Caco-2 (cell line): ENCODE measurements at regions not wholly inside any gene's neighbourhood (a gene's known extent, or its start where the extent isn't known, plus 50 kb on each side); places are given as distances from the start of the nearest gene placed in this dataset.

Experiments used
- BruUV-seq: library from RNA; stranded (reverse); fragments of 400-500 nt; replicated peaks from 2 replicates; lab custom pipeline; 2021; lab: Mats Ljungman, UMichigan
- CTCF ChIA-PET: fragments of 300-600 bp; sonication (Branson Sonifier 250); formaldehyde crosslinking; loops from one replicate; lab custom pipeline; 2022; ENCODE audit warnings: antibody characterized with exemption; lab: Charles Lee
- POLR2A ChIA-PET: fragments of 300-600 bp; sonication (Branson Sonifier 250); formaldehyde crosslinking; loops from one replicate; lab custom pipeline; 2022; ENCODE audit warnings: antibody characterized with exemption; lab: Charles Lee
- DNase-seq, 2 experiments: peaks; one replicate each; pipeline versions ENCODE4 v3.0.0 to v3.0.0-alpha.2; 2020 to 2022
- H3K27me3 ChIP-seq: replicated peaks from 2 replicates; pipeline ENCODE4 v1.6.0; 2011; ENCODE audit warnings: low read length; ENCODE audit not compliant: control insufficient read depth, insufficient read depth
- H3K36me3 ChIP-seq: 2 replicates; pipeline ENCODE4 v1.5.1; 2011; ENCODE audit warnings: low read length; ENCODE audit not compliant: control insufficient read depth, insufficient read depth
- H3K4me1 ChIP-seq: fragments of 250-450 bp; sonication (Bioruptor Pico); 2 replicates; pipeline ENCODE4 v1.5.1; 2020; ENCODE audit warnings: mild to moderate bottlenecking
- H3K4me3 ChIP-seq: 2 replicates; pipeline ENCODE4 v1.5.1; 2011; ENCODE audit warnings: low read depth, mild to moderate bottlenecking, control low read depth, low read length
- H3K9me3 ChIP-seq: fragments of 250-450 bp; sonication (Bioruptor Pico); 2 replicates; pipeline ENCODE4 v1.5.1; 2020; ENCODE audit warnings: mild to moderate bottlenecking, moderate library complexity
- H3K27ac Mint-ChIP-seq: one replicate; pipeline ENCODE4 v1.8.0; 2022; ENCODE audit warnings: mixed read lengths; ENCODE audit not compliant: unreplicated experiment
- H3K27me3 Mint-ChIP-seq: one replicate; pipeline ENCODE4 v1.8.0; 2022; ENCODE audit warnings: mixed read lengths; ENCODE audit not compliant: insufficient read depth, unreplicated experiment
- H3K36me3 Mint-ChIP-seq: one replicate; pipeline ENCODE4 v1.8.0; 2022; ENCODE audit warnings: mild to moderate bottlenecking, mixed read lengths; ENCODE audit not compliant: insufficient read depth, unreplicated experiment
- H3K4me1 Mint-ChIP-seq: one replicate; pipeline ENCODE4 v1.8.0; 2022; ENCODE audit warnings: low read depth, mixed read lengths; ENCODE audit not compliant: unreplicated experiment
- H3K4me3 Mint-ChIP-seq: one replicate; pipeline ENCODE4 v1.8.0; 2022; ENCODE audit warnings: mild to moderate bottlenecking, moderate library complexity, mixed read lengths; ENCODE audit not compliant: unreplicated experiment
- H3K9me3 Mint-ChIP-seq: one replicate; pipeline ENCODE4 v1.8.0; 2022; ENCODE audit warnings: mixed read lengths; ENCODE audit not compliant: unreplicated experiment
- CTCF ChIP-seq, 2 experiments: fragments of 200-600 bp in 1 of 2; IDR thresholded peaks; 1 replicate in 1 of 2; 2 replicates in 1 of 2; pipeline versions ENCODE4 v1.5.1 to v1.8.0; 2011 to 2022; ENCODE audit warnings: antibody characterized with exemption in 1 of 2, control low read depth in 1 of 2, inconsistent platforms in 1 of 2, low read depth in 1 of 2, low read length in 1 of 2, mild to moderate bottlenecking in 1 of 2, moderate library complexity in 1 of 2; ENCODE audit not compliant: insufficient read depth in 1 of 2, severe bottlenecking in 1 of 2, unreplicated experiment in 1 of 2
- intact Hi-C: fragments of 100-400 bp; cut with micrococcal nuclease; formaldehyde crosslinking; loops from one replicate; pipeline ENCODE4 v1.10.0; 2022; ENCODE audit not compliant: unreplicated experiment

- H3K27ac Mint-ChIP-seq, result no peak overlapping the region
- Histone ChIP-seq H3K4me1 (no peaks in the 10 kb centered on the region; the same call in 1 of the 2 replicates), H3K36me3 (no peaks in the 10 kb centered on the region), H3K4me3 (no peak overlapping the region), H3K27me3 (no peaks in the 10 kb centered on the region), H3K9me3 (no peaks in the 10 kb centered on the region)
- H3K9me3 Mint-ChIP-seq, result peaks cover 10% of the 10 kb centered on the region
- no TSS peak for BruUV-seq
- ChIA-PET POLR2A (no interaction called here), CTCF (no interaction called here)
- intact Hi-C loops, result no loop called here
- TF ChIP-seq CTCF (IDR thresholded peaks at IDR 0.05; ENCODE audit: insufficient read depth in 1 of 2, low read depth in 1 of 2, low read length in 1 of 2, severe bottlenecking in 1 of 2, unreplicated experiment in 1 of 2), result no peak
- DNase-seq, result no peak
- H3K36me3 Mint-ChIP-seq, result no peaks in the 10 kb centered on the region
- no peak overlapping the region for H3K4me3 Mint-ChIP-seq
- H3K27me3 Mint-ChIP-seq, result peaks cover 7% of the 10 kb centered on the region
- no peaks in the 10 kb centered on the region for H3K4me1 Mint-ChIP-seq
These were observed 75.8 kb upstream of the ZEB2 start for GRCh38 chr2:144595686-144596072.

- no peaks in the 10 kb centered on the region for H3K36me3 ChIP-seq
- Mint-ChIP-seq H3K9me3 (peaks cover 11% of the 10 kb centered on the region), H3K4me1 (no peaks in the 10 kb centered on the region), H3K4me3 (no peak overlapping the region), H3K27me3 (peaks cover 7% of the 10 kb centered on the region), H3K36me3 (no peaks in the 10 kb centered on the region), H3K27ac (no peak overlapping the region)
- no peak for DNase-seq
- intact Hi-C loops, result no loop called here
- no peak overlapping the region for H3K4me3 ChIP-seq
- no peak for TF ChIP-seq CTCF (IDR thresholded peaks at IDR 0.05; ENCODE audit: insufficient read depth in 1 of 2, low read depth in 1 of 2, low read length in 1 of 2, severe bottlenecking in 1 of 2, unreplicated experiment in 1 of 2)
- H3K9me3 ChIP-seq, result no peaks in the 10 kb centered on the region
- POLR2A ChIA-PET, result no interaction called here
- no peaks in the 10 kb centered on the region; the same call in 1 of the 2 replicates for H3K4me1 ChIP-seq
- no TSS peak for BruUV-seq
- H3K27me3 ChIP-seq, result no peaks in the 10 kb centered on the region
- CTCF ChIA-PET, result no interaction called here
These were observed 75.4 kb upstream of the ZEB2 start for GRCh38 chr2:144595279-144595678.

- intact Hi-C loops, result no loop called here
- Mint-ChIP-seq H3K27ac (no peak overlapping the region), H3K9me3 (peaks cover 18% of the 10 kb centered on the region), H3K36me3 (no peaks in the 10 kb centered on the region), H3K4me3 (no peak overlapping the region), H3K27me3 (peaks cover 7% of the 10 kb centered on the region), H3K4me1 (no peaks in the 10 kb centered on the region)
- no TSS peak for BruUV-seq
- no peak for DNase-seq
- CTCF ChIA-PET, result no interaction called here
- no peak for TF ChIP-seq CTCF (IDR thresholded peaks at IDR 0.05; ENCODE audit: insufficient read depth in 1 of 2, low read depth in 1 of 2, low read length in 1 of 2, severe bottlenecking in 1 of 2, unreplicated experiment in 1 of 2)
- H3K4me1 ChIP-seq, result no peaks in the 10 kb centered on the region; the same call in 1 of the 2 replicates
- POLR2A ChIA-PET, result no interaction called here
- no peaks in the 10 kb centered on the region for H3K9me3 ChIP-seq
- H3K36me3 ChIP-seq, result no peaks in the 10 kb centered on the region
- H3K4me3 ChIP-seq, result no peak overlapping the region
- no peaks in the 10 kb centered on the region for H3K27me3 ChIP-seq
These were observed 73.9 kb upstream of the ZEB2 start for GRCh38 chr2:144593803-144594202.
